ENCODE measurements at regions not wholly inside any gene's neighbourhood (a gene's known extent, or its start where the extent isn't known, plus 50 kb on each side); places are given as distances from the start of the nearest gene placed in this dataset.

DNA sequence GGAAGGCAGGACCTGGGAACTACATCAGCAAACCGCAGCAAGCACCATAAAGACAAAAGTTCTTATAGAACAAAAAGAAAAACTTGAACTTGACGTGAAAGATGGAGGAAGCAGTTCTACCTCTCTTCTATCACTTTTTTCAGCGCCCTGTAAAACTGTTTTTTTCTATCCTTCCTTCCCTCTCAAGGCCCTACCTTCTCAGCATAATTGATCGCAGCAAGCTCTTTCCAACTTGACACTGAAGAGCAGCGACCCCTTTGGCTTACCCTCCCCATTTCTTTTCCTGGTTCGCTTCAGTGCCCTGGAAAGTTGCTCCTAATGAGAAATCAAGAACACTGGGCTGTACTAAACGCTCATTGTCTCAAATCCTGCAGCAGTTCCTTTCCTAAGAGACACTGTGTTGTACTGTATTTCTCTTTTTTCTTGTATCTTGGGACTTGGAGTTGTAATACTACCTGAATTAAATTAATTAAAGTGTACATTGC, 150.6 kb upstream of the SLC4A4 start:
- H3K4me3 ChIP-seq (ENCODE audit: low read depth, low read length): peak overlapping the region; percentile 74
- H3K27me3 ChIP-seq (replicated peaks): no peaks in the 10 kb centered on the region
- H3K27ac ChIP-seq: no peak overlapping the region
- TF ChIP-seq, protein P1, sequence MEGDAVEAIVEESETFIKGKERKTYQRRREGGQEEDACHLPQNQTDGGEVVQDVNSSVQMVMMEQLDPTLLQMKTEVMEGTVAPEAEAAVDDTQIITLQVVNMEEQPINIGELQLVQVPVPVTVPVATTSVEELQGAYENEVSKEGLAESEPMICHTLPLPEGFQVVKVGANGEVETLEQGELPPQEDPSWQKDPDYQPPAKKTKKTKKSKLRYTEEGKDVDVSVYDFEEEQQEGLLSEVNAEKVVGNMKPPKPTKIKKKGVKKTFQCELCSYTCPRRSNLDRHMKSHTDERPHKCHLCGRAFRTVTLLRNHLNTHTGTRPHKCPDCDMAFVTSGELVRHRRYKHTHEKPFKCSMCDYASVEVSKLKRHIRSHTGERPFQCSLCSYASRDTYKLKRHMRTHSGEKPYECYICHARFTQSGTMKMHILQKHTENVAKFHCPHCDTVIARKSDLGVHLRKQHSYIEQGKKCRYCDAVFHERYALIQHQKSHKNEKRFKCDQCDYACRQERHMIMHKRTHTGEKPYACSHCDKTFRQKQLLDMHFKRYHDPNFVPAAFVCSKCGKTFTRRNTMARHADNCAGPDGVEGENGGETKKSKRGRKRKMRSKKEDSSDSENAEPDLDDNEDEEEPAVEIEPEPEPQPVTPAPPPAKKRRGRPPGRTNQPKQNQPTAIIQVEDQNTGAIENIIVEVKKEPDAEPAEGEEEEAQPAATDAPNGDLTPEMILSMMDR (IDR thresholded peaks at IDR 0.05; ENCODE audit: low read depth, low read length, missing control alignments): peak; percentile 38
- in situ Hi-C loops (cut with HindIII; ENCODE audit: low pct_ligation_motif_present, low sequenced_read_pairs): no loop called here
- no peak for DNase-seq
- no peaks in the 10 kb centered on the region for H3K36me3 ChIP-seq (replicated peaks)

DNA sequence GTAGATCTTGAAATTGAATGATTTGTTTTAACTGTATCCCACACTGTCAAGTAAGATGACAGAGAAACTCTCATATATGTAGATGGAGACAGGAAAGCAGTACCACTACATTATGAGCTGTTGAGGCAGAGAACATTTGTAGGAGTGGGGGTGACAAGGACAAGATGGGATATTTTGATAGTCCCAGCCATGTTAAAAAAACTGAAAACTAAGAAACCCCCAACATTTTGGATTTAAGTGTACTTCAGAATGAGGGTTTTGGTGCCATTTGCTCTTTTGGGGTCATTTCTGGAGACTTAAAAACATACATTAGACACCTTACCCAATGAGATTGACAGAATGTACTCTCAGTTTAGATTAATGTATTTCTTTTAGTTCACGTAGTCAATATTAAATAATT, 149.9 kb upstream of the SLC4A4 start:
- in situ Hi-C loops (cut with HindIII; ENCODE audit: low pct_ligation_motif_present, low sequenced_read_pairs): no loop called here
- H3K27ac ChIP-seq: no peak overlapping the region
- H3K27me3 ChIP-seq (replicated peaks): no peaks in the 10 kb centered on the region

DNA sequence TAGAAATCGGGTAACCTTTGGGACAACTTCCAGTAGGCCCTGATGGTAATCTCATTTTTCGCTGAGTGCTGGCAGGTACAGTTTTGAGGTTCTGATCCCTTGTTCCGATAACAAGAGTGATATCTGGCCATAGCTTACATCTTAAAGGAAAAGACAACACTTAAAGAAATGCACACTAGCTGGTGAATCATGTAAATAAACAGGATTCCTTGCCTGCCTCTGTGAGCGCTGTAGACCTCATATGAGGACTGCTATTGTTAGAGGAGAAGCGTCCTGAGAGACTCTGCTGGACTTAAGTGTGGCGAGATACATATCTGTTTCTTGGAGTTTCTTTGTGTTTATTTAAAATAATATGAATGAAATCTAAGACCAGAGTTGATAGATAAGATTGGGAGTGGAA, 149.3 kb upstream of the SLC4A4 start:
- Histone ChIP-seq H3K27ac (peak overlapping the region; percentile 6), H3K36me3 (replicated peaks) (no peaks in the 10 kb centered on the region), H3K27me3 (replicated peaks) (no peaks in the 10 kb centered on the region), H3K4me3 (ENCODE audit: low read depth, low read length) (no peak overlapping the region)
- in situ Hi-C loops (cut with HindIII; ENCODE audit: low pct_ligation_motif_present, low sequenced_read_pairs): no loop called here
- peak; percentile 74 for DNase-seq
- TF ChIP-seq, protein P1 (IDR thresholded peaks at IDR 0.05; ENCODE audit: low read depth, low read length, missing control alignments): peak; percentile 26

More for the DNA sequence above, 149.9 kb upstream of the SLC4A4 start:
- Histone ChIP-seq H3K36me3 (replicated peaks) (no peaks in the 10 kb centered on the region), H3K4me3 (ENCODE audit: low read depth, low read length) (no peak overlapping the region)
- DNase-seq: no peak
- TF ChIP-seq, protein P1 (IDR thresholded peaks at IDR 0.05; ENCODE audit: low read depth, low read length, missing control alignments): no peak

DNA sequence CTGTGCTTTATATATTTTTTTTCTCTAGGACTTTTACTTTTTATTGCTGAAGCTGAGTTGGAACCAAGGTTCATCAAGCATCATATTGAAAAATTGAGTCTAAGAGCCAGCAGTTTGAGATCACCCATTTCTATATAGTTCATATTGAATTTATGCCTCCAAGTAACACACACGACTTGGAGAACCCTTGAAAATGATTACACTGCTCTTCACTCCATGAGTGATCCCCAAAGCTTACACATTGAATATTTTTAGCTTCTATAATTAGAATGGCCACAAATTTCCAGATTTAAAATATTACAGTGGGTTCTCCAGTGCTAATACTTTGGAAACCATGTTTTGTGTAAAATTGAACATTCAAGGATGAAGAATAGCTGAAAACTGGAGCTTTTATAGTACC, 144.4 kb upstream of the SLC4A4 start:
- no peak for DNase-seq
- Histone ChIP-seq H3K27ac (no peak overlapping the region), H3K27me3 (replicated peaks) (no peaks in the 10 kb centered on the region), H3K36me3 (replicated peaks) (no peaks in the 10 kb centered on the region), H3K4me3 (ENCODE audit: low read depth, low read length) (no peak overlapping the region)
- TF ChIP-seq, protein P1 (IDR thresholded peaks at IDR 0.05; ENCODE audit: low read depth, low read length, missing control alignments): no peak
- in situ Hi-C loops (cut with HindIII; ENCODE audit: low pct_ligation_motif_present, low sequenced_read_pairs): no loop called here

DNA sequence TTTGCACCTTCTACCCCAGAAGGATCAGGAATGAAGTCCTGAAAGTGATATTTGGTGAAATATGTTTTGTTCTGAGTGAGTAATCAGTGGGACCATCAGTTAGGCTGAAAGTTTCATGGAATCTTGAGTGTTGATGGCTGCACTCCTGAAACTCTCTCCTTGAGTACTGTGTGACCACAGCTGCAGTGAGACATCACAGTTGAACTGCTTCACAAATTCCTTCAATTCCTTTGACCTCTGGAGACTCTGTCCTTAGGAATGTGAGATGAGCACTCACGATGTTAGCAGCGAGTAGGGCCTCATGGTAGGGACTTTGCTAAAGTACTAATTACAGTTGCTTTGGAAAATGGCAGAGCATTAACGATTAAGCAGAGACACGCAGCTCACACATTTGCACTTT, 142.9 kb upstream of the SLC4A4 start:
- Histone ChIP-seq H3K27ac (peak overlapping the region; percentile 50), H3K4me3 (ENCODE audit: low read depth, low read length) (no peak overlapping the region), H3K27me3 (replicated peaks) (no peaks in the 10 kb centered on the region), H3K36me3 (replicated peaks) (no peaks in the 10 kb centered on the region)
- TF ChIP-seq, protein P1 (IDR thresholded peaks at IDR 0.05; ENCODE audit: low read depth, low read length, missing control alignments): no peak
- in situ Hi-C loops (cut with HindIII; ENCODE audit: low pct_ligation_motif_present, low sequenced_read_pairs): no loop called here
- DNase-seq: peak; percentile 73

DNA sequence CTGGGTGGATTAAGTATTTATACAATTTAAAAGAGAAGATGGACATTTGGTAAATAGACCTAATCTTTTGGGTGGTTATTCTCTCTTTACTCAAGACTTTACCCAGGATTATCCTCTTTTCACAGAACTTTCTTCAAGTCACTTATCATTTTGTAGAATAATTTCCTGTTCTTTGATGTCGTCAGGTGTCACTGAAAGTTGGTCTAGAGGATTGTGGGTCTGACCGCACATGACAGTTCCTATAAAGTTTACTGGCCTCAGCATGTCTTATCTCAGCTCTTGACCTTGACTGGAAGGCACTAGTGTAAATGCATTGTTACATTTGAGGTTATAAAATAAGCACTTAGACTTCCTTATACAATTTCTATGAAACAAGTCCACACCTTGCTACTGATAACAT, 139.9 kb upstream of the SLC4A4 start:
- Histone ChIP-seq H3K27ac (no peak overlapping the region), H3K4me3 (ENCODE audit: low read depth, low read length) (no peak overlapping the region), H3K36me3 (replicated peaks) (no peaks in the 10 kb centered on the region), H3K27me3 (replicated peaks) (no peaks in the 10 kb centered on the region)
- in situ Hi-C loops (cut with HindIII; ENCODE audit: low pct_ligation_motif_present, low sequenced_read_pairs): no loop called here
- TF ChIP-seq, protein P1 (IDR thresholded peaks at IDR 0.05; ENCODE audit: low read depth, low read length, missing control alignments): no peak
- no peak for DNase-seq
